Right ventricle myocardium superior (tissue), 1 donor: ENCODE measurements at regions not wholly inside any gene's neighbourhood (a gene's known extent, or its start where the extent isn't known, plus 50 kb on each side); places are given as distances from the start of the nearest gene placed in this dataset.

Experiments used
- ATAC-seq: fragments of 200-7000 bp; cut with Tn5 transposase; one replicate; pipeline ENCODE4 v1.9.1; 2020; ENCODE audit warnings: mild to moderate bottlenecking; ENCODE audit not compliant: poor library complexity
- DNase-seq: peaks from one replicate; pipeline ENCODE4 v3.0.0-alpha.2; 2020
- intact Hi-C: fragments of 100-400 bp; cut with DNase I; formaldehyde crosslinking; loops from one replicate; pipeline ENCODE4 v1.11.2; 2022
- donor health status: DM: no; HTN: yes; CAD: no; lungs with severe emphysema.

GRCh38 chr3:176765382-176765900 lies 431.8 kb downstream of the TBL1XR1 start:
- ATAC-seq: no peak
- intact Hi-C loops: no loop called here
- no peak for DNase-seq

GRCh38 chr3:176759815-176760506 lies 437.3 kb downstream of the TBL1XR1 start:
- intact Hi-C loops: no loop called here
- DNase-seq: no peak
- no peak for ATAC-seq

GRCh38 chr3:176757429-176757828 lies 439.9 kb downstream of the TBL1XR1 start:
- no peak for DNase-seq
- no peak for ATAC-seq
- intact Hi-C loops: no loop called here

- ATAC-seq (no peak), DNase-seq (no peak)
- intact Hi-C loops: no loop called here
Observed at GRCh38 chr3:176755977-176756376, 441.3 kb downstream of the TBL1XR1 start.

- DNase-seq (no peak), ATAC-seq (no peak)
- intact Hi-C loops: no loop called here
Observed at GRCh38 chr3:176755552-176755951, 441.7 kb downstream of the TBL1XR1 start.

GRCh38 chr3:176741664-176742047 lies 455.6 kb downstream of the TBL1XR1 start:
- intact Hi-C loops: no loop called here
- ATAC-seq (no peak), DNase-seq (no peak)

- intact Hi-C loops: no loop called here
- DNase-seq: no peak
Observed at GRCh38 chr3:176740906-176741663, 456.2 kb downstream of the TBL1XR1 start.

GRCh38 chr3:176739159-176739558 lies 458.1 kb downstream of the TBL1XR1 start:
- no peak for DNase-seq
- no peak for ATAC-seq
- intact Hi-C loops: no loop called here

More at GRCh38 chr3:176740906-176741663, 456.2 kb downstream of the TBL1XR1 start:
- no peak for ATAC-seq

- no peak for DNase-seq
- no peak for ATAC-seq
- intact Hi-C loops: no loop called here
Observed at GRCh38 chr3:176737480-176738110, 459.7 kb downstream of the TBL1XR1 start.

GRCh38 chr3:176734146-176734545 lies 463.1 kb downstream of the TBL1XR1 start:
- DNase-seq (no peak), ATAC-seq (no peak)
- intact Hi-C loops: no loop called here

GRCh38 chr3:176724394-176724759 lies 472.9 kb downstream of the TBL1XR1 start:
- ATAC-seq (no peak), DNase-seq (no peak)
- intact Hi-C loops: no loop called here

GRCh38 chr3:176723758-176724393 lies 473.4 kb downstream of the TBL1XR1 start:
- ATAC-seq: no peak
- DNase-seq: no peak
- intact Hi-C loops: no loop called here

GRCh38 chr3:176714034-176714433 lies 483.2 kb downstream of the TBL1XR1 start:
- ATAC-seq: no peak
- DNase-seq: no peak
- intact Hi-C loops: no loop called here

- ATAC-seq: no peak
- intact Hi-C loops: no loop called here
- no peak for DNase-seq
Observed at GRCh38 chr3:176712191-176712590, 485.1 kb downstream of the TBL1XR1 start.

GRCh38 chr3:176699288-176699687 lies 498.0 kb downstream of the TBL1XR1 start:
- intact Hi-C loops: no loop called here
- ATAC-seq (no peak), DNase-seq (no peak)

- intact Hi-C loops: no loop called here
- DNase-seq (no peak), ATAC-seq (no peak)
Observed at GRCh38 chr3:176697284-176697889, 499.9 kb downstream of the TBL1XR1 start.

GRCh38 chr3:176696816-176697215 lies 500.5 kb downstream of the TBL1XR1 start:
- no peak for ATAC-seq
- DNase-seq: no peak
- intact Hi-C loops: no loop called here

GRCh38 chr3:176692966-176693785 lies 504.1 kb downstream of the TBL1XR1 start:
- intact Hi-C loops: no loop called here
- peak; percentile 39 for DNase-seq
- ATAC-seq: peak; percentile 85
